ENCODE measurements at regions not wholly inside any gene's neighbourhood (a gene's known extent, or its start where the extent isn't known, plus 50 kb on each side); places are given as distances from the start of the nearest gene placed in this dataset.

- no peak for TF ChIP-seq CTCF (IDR thresholded peaks at IDR 0.05)
- no peak for TF ChIP-seq EZH2 (IDR thresholded peaks at IDR 0.05)
- no peak for TF ChIP-seq EZH2phosphoT487 (IDR thresholded peaks at IDR 0.05)
Measured at GRCh38 chr4:136662539-136662938, 869.8 kb downstream of the PCDH18 start.
